Panc1 (cell line): ENCODE measurements at regions not wholly inside any gene's neighbourhood (a gene's known extent, or its start where the extent isn't known, plus 50 kb on each side); places are given as distances from the start of the nearest gene placed in this dataset.

ENCODE experiments used
- TCF7L2 ChIP-seq: IDR thresholded peaks from 2 replicates; pipeline ENCODE4 v1.6.1; 2011; ENCODE audit warnings: mild to moderate bottlenecking, low read depth, low read length, inconsistent platforms
- TF ChIP-seq, protein P1 (sequence below): fragments of 450-650 bp; IDR thresholded peaks from 2 replicates; pipeline ENCODE4 v1.5.1; 2017; ENCODE audit warnings: mild to moderate bottlenecking
- TF ChIP-seq, protein P2 (sequence below), 2 experiments: IDR thresholded peaks; 2 replicates each; pipeline ENCODE4 v1.6.1; 2011 to 2012; ENCODE audit warnings: low read depth in 2 of 2, control low read depth in 1 of 2, low read length in 1 of 2, mild to moderate bottlenecking in 1 of 2, moderate library complexity in 1 of 2; ENCODE audit not compliant: insufficient read depth in 1 of 2

DNA sequence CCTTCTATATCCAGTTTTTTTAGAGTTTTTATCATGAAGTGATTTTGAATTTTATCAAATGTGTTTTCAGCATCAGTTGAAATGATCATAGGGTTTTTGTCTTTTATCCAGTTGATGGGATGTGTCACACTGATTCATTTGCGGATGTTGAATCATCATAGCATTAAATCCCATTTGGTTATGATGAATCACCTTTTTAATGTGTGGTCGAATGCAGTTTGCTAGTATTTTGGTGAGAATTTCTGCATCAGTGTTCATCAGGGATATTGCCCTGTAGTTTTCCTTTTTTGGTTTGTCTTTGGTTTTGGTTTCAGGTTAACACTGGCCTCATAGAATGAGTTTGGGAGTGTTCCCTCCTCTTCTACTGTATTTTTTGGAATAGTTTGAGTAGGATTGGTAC lies 80.3 kb downstream of the DIRAS3 start:
- TF ChIP-seq, protein P1, sequence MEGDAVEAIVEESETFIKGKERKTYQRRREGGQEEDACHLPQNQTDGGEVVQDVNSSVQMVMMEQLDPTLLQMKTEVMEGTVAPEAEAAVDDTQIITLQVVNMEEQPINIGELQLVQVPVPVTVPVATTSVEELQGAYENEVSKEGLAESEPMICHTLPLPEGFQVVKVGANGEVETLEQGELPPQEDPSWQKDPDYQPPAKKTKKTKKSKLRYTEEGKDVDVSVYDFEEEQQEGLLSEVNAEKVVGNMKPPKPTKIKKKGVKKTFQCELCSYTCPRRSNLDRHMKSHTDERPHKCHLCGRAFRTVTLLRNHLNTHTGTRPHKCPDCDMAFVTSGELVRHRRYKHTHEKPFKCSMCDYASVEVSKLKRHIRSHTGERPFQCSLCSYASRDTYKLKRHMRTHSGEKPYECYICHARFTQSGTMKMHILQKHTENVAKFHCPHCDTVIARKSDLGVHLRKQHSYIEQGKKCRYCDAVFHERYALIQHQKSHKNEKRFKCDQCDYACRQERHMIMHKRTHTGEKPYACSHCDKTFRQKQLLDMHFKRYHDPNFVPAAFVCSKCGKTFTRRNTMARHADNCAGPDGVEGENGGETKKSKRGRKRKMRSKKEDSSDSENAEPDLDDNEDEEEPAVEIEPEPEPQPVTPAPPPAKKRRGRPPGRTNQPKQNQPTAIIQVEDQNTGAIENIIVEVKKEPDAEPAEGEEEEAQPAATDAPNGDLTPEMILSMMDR, result no peak
- TF ChIP-seq TCF7L2, result no peak
- TF ChIP-seq, protein P2, sequence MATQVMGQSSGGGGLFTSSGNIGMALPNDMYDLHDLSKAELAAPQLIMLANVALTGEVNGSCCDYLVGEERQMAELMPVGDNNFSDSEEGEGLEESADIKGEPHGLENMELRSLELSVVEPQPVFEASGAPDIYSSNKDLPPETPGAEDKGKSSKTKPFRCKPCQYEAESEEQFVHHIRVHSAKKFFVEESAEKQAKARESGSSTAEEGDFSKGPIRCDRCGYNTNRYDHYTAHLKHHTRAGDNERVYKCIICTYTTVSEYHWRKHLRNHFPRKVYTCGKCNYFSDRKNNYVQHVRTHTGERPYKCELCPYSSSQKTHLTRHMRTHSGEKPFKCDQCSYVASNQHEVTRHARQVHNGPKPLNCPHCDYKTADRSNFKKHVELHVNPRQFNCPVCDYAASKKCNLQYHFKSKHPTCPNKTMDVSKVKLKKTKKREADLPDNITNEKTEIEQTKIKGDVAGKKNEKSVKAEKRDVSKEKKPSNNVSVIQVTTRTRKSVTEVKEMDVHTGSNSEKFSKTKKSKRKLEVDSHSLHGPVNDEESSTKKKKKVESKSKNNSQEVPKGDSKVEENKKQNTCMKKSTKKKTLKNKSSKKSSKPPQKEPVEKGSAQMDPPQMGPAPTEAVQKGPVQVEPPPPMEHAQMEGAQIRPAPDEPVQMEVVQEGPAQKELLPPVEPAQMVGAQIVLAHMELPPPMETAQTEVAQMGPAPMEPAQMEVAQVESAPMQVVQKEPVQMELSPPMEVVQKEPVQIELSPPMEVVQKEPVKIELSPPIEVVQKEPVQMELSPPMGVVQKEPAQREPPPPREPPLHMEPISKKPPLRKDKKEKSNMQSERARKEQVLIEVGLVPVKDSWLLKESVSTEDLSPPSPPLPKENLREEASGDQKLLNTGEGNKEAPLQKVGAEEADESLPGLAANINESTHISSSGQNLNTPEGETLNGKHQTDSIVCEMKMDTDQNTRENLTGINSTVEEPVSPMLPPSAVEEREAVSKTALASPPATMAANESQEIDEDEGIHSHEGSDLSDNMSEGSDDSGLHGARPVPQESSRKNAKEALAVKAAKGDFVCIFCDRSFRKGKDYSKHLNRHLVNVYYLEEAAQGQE (IDR thresholded peaks at IDR 0.05; ENCODE audit: insufficient read depth in 1 of 2, low read depth in 2 of 2, low read length in 1 of 2), result no peak
